Body of pancreas (tissue), 4 donors: ENCODE measurements at regions not wholly inside any gene's neighbourhood (a gene's known extent, or its start where the extent isn't known, plus 50 kb on each side); places are given as distances from the start of the nearest gene placed in this dataset.

Experiments
- CTCF ChIP-seq, 7 experiments: fragments of 450-650 bp in 4 of 7; fragments of 200-600 bp in 3 of 7; sonication (generic) in 3 of 7; IDR thresholded peaks; one replicate each; pipeline ENCODE4 v1.5.1; 2016 to 2019; ENCODE audit warnings: antibody characterized with exemption in 7 of 7
- POLR2A ChIP-seq, 3 donors: fragments of 450-650 bp; IDR thresholded peaks; one replicate each; pipeline ENCODE4 v1.6.1; 2016; ENCODE audit warnings: antibody characterized with exemption in 3 of 3, mild to moderate bottlenecking in 2 of 3

- TF ChIP-seq POLR2A (IDR thresholded peaks at IDR 0.05) (no peak), CTCF (IDR thresholded peaks at IDR 0.05) (no peak)
Observed at GRCh38 chr21:14613486-14614224, 67.5 kb upstream of the SAMSN1 start.
